Fibroblast of lung (primary cell): ENCODE measurements at regions not wholly inside any gene's neighbourhood (a gene's known extent, or its start where the extent isn't known, plus 50 kb on each side); places are given as distances from the start of the nearest gene placed in this dataset.

Source experiments
- DNase-seq, 2 donors: peaks; one replicate each; pipeline versions ENCODE4 v3.0.0 to v3.0.0-alpha.2; 2010; ENCODE audit warnings: low read depth in 2 of 2
- H2AFZ ChIP-seq: 2 replicates; pipeline ENCODE4 v1.5.1; 2012; ENCODE audit warnings: low read length, control low read depth, inconsistent platforms
- H3K27ac ChIP-seq: 2 replicates; pipeline ENCODE4 v1.5.1; 2011; ENCODE audit warnings: low read length, control low read depth; ENCODE audit not compliant: insufficient read depth
- H3K27me3 ChIP-seq: 2 replicates; pipeline ENCODE4 v1.5.1; 2011; ENCODE audit warnings: mild to moderate bottlenecking, low read length; ENCODE audit not compliant: control insufficient read depth, insufficient read depth
- H3K36me3 ChIP-seq: 2 replicates; pipeline ENCODE4 v1.5.1; 2011; ENCODE audit warnings: low read length; ENCODE audit not compliant: control insufficient read depth, insufficient read depth
- H3K4me1 ChIP-seq: 2 replicates; pipeline ENCODE4 v1.5.1; 2011; ENCODE audit warnings: low read length; ENCODE audit not compliant: control insufficient read depth, insufficient read depth; ENCODE audit errors: extremely low read depth
- H3K4me2 ChIP-seq: 2 replicates; pipeline ENCODE4 v1.5.1; 2011; ENCODE audit warnings: low read length, control low read depth; ENCODE audit not compliant: insufficient read depth; ENCODE audit errors: extremely low read depth
- H3K4me3 ChIP-seq, 4 experiments: fragments of 200-600 bp in 1 of 4; sonication (generic) in 1 of 4; replicated peaks in 1 of 4; 2 replicates each; pipeline ENCODE4 v1.5.1; 2011 to 2016; ENCODE audit warnings: low read length in 4 of 4, low read depth in 3 of 4, mild to moderate bottlenecking in 3 of 4, control low read depth in 2 of 4, inconsistent platforms in 1 of 4, mixed read lengths in 1 of 4; ENCODE audit not compliant: insufficient read depth in 1 of 4; ENCODE audit errors: control extremely low read depth in 1 of 4
- H3K79me2 ChIP-seq: 2 replicates; pipeline ENCODE4 v1.5.1; 2012; ENCODE audit warnings: mild to moderate bottlenecking, low read length, inconsistent platforms; ENCODE audit not compliant: control insufficient read depth, insufficient read depth
- H3K9ac ChIP-seq: 2 replicates; pipeline ENCODE4 v1.5.1; 2011; ENCODE audit warnings: mild to moderate bottlenecking, low read length, control low read depth; ENCODE audit not compliant: insufficient read depth
- H3K9me3 ChIP-seq: 2 replicates; pipeline ENCODE4 v1.5.1; 2012; ENCODE audit warnings: low read depth, low read length; ENCODE audit not compliant: control insufficient read depth, insufficient read depth
- H4K20me1 ChIP-seq: 2 replicates; pipeline ENCODE4 v1.5.1; 2011; ENCODE audit warnings: low read length; ENCODE audit not compliant: control insufficient read depth, insufficient read depth; ENCODE audit errors: extremely low read depth
- EZH2 ChIP-seq: IDR thresholded peaks from 2 replicates; pipeline ENCODE4 v1.5.1; 2012; ENCODE audit warnings: low read length, control low read depth, mild to moderate bottlenecking; ENCODE audit errors: missing control alignments
- TF ChIP-seq, protein P1 (sequence below), 2 donors: IDR thresholded peaks in 1 of 2; conservative IDR thresholded peaks in 1 of 2; 1 replicate in 1 of 2; 2 replicates in 1 of 2; pipeline ENCODE4 v1.5.1; 2011 to 2012; ENCODE audit warnings: low read length in 2 of 2, control low read depth in 1 of 2, inconsistent platforms in 1 of 2, low read depth in 1 of 2, mild to moderate bottlenecking in 1 of 2

DNA sequence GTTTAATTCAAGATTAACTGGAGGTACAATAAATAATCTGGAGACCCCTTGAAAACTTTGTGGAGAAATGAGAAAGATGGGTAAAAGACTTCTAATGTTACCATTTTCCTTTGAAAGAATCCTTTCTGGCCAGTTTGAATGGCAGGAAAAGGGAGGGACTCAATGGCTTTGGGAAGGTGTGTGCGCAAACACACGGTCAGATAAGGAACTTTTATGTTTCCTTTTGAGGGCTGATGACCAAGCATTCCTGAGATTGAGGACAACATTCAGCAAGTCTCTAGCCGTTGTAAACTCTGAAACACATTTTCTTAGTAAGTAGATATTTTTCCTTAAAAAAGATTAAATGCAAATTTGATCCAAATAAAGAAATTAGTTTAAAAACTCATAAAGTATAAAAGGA, 909.7 kb upstream of the TENM4 start:
- Histone ChIP-seq H3K4me2 (no peak overlapping the region), H3K36me3 (no peaks in the 10 kb centered on the region), H3K9ac (no peak overlapping the region), H3K79me2 (no peaks in the 10 kb centered on the region), H3K4me1 (no peaks in the 10 kb centered on the region), H3K27me3 (no peaks in the 10 kb centered on the region), H3K9me3 (no peaks in the 10 kb centered on the region), H2AFZ (no peak overlapping the region), H3K4me3 (no peak overlapping the region), H3K27ac (no peak overlapping the region), H4K20me1 (no peaks in the 10 kb centered on the region)
- DNase-seq = no peak
- TF ChIP-seq EZH2 = no peak
- TF ChIP-seq, protein P1, sequence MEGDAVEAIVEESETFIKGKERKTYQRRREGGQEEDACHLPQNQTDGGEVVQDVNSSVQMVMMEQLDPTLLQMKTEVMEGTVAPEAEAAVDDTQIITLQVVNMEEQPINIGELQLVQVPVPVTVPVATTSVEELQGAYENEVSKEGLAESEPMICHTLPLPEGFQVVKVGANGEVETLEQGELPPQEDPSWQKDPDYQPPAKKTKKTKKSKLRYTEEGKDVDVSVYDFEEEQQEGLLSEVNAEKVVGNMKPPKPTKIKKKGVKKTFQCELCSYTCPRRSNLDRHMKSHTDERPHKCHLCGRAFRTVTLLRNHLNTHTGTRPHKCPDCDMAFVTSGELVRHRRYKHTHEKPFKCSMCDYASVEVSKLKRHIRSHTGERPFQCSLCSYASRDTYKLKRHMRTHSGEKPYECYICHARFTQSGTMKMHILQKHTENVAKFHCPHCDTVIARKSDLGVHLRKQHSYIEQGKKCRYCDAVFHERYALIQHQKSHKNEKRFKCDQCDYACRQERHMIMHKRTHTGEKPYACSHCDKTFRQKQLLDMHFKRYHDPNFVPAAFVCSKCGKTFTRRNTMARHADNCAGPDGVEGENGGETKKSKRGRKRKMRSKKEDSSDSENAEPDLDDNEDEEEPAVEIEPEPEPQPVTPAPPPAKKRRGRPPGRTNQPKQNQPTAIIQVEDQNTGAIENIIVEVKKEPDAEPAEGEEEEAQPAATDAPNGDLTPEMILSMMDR (conservative IDR thresholded peaks at IDR 0.05 in 1 of 2, IDR thresholded peaks at IDR 0.05 in 1 of 2; ENCODE audit: low read depth in 1 of 2, low read length in 2 of 2) = no peak

DNA sequence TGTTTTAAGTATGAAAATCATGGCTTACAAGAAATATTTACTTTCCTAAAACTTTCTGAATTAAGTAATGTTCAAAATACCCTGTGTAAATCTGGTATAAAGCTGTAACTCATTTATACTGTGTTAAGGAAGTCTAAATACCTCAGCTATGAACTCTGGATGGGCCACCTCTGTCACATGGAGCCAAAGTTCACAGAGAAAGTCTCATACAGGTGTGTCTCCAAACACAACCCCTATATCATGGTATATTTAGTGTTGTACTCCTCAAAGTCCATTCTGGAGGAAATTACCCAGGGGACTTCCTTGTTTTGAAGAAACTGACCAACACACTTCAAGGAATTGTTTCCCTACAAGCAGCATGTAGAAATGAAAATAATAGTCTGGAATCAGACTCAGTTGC, 909.2 kb upstream of the TENM4 start:
- TF ChIP-seq, protein P1 (conservative IDR thresholded peaks at IDR 0.05 in 1 of 2, IDR thresholded peaks at IDR 0.05 in 1 of 2; ENCODE audit: low read depth in 1 of 2, low read length in 2 of 2) = no peak
- TF ChIP-seq EZH2 = no peak

DNA sequence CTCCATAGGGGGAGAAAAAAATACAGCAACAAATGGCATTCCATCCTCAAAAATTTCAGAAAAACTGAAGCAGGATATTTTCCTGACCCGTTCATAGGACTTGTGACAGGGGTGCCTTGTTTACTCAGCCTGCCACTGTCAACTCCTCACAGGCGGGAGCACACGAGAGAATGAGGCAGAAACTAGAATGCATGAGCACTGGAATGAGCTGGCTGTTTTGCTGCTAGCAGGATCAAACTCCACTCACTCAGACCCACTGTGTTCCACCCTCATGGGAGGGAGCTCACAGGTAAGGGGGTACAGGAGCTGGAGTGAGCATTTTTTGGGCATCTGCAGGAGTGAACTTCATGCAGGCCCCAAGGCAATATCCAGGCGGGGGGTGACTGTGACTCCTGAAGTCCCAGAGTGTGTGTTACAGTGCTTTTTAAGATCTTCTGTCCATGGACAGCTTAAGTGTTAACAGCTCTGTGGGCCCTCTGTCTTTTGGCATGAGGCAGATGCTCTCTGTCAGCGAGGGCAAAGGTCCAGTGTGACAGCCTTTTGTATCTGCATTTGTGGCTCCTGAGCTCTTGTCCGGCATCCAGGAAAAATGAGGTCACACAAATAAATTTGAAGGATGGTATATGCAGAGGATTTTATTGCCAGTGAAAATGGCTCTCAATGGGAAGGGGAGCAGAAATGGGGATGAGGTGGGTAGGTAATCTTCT, 905.7 kb upstream of the TENM4 start:
- H3K27ac ChIP-seq = no peak overlapping the region
- no peaks in the 10 kb centered on the region for H4K20me1 ChIP-seq
- no peak overlapping the region for H3K4me3 ChIP-seq
- DNase-seq = no peak
- TF ChIP-seq, protein P1 (conservative IDR thresholded peaks at IDR 0.05 in 1 of 2, IDR thresholded peaks at IDR 0.05 in 1 of 2; ENCODE audit: low read depth in 1 of 2, low read length in 2 of 2) = no peak
- no peak for TF ChIP-seq EZH2
- no peaks in the 10 kb centered on the region for H3K36me3 ChIP-seq
- H3K9ac ChIP-seq = no peak overlapping the region
- no peaks in the 10 kb centered on the region for H3K79me2 ChIP-seq
- no peaks in the 10 kb centered on the region for H3K27me3 ChIP-seq
- H3K4me2 ChIP-seq = no peak overlapping the region
- no peaks in the 10 kb centered on the region for H3K4me1 ChIP-seq
- no peaks in the 10 kb centered on the region for H3K9me3 ChIP-seq
- no peak overlapping the region for H2AFZ ChIP-seq

More for the DNA sequence above, 909.2 kb upstream of the TENM4 start:
- no peak overlapping the region for H2AFZ ChIP-seq
- H3K36me3 ChIP-seq = no peaks in the 10 kb centered on the region
- H3K27ac ChIP-seq = no peak overlapping the region
- no peak overlapping the region for H3K9ac ChIP-seq
- H3K27me3 ChIP-seq = no peaks in the 10 kb centered on the region
- H3K79me2 ChIP-seq = no peaks in the 10 kb centered on the region
- H3K4me1 ChIP-seq = no peaks in the 10 kb centered on the region
- DNase-seq = no peak
- H3K9me3 ChIP-seq = no peaks in the 10 kb centered on the region
- H3K4me3 ChIP-seq = no peak overlapping the region
- no peak overlapping the region for H3K4me2 ChIP-seq
- H4K20me1 ChIP-seq = no peaks in the 10 kb centered on the region
